ENCODE measurements at regions not wholly inside any gene's neighbourhood (a gene's known extent, or its start where the extent isn't known, plus 50 kb on each side); places are given as distances from the start of the nearest gene placed in this dataset.

- no peak for TF ChIP-seq CTCF (IDR thresholded peaks at IDR 0.05)
- TF ChIP-seq EZH2 (IDR thresholded peaks at IDR 0.05; ENCODE audit: borderline replicate concordance, insufficient read depth, low read depth, low read length, poor library complexity, severe bottlenecking): no peak
Measured at GRCh38 chr3:166499636-166500035, 662.4 kb upstream of the BCHE start.
